ENCODE measurements at regions not wholly inside any gene's neighbourhood (a gene's known extent, or its start where the extent isn't known, plus 50 kb on each side); places are given as distances from the start of the nearest gene placed in this dataset.
A peak's percentile ranks its signal among the peaks of the same experiment; 100 is the strongest.

DNA sequence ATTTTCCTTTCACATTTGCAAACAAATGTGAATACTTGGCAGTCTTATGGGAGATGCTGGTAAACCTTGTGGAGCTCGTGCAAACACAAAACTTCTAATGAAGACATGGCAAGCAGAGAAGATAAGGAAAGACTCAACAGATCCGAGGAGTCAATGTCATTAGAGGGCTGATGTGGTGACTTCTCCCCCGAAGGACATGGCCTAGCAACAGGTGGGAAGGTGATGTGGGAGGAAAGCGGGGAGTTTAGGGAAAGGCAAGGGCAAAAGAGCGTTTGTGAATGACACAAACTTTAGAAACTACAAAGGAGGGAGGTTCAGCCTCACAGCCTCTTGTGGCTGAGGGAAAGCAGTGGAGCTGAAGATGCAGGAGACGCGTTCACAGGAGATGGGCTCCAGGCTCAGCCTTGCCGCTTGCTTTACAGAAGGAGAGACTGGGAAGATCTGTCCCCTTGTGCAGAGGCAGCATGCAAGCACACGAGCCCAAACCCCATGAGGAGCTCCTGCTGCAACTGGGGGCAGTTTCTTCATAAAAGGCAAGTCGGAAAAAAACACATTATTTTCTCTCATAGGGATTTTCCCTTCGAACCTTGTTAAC is 86.6 kb downstream of the SOWAHC start:
- TF ChIP-seq CTCF (IDR thresholded peaks at IDR 0.05; ENCODE audit: insufficient read depth, low read length, poor library complexity, severe bottlenecking), result no peak
- no peaks in the 10 kb centered on the region for H3K36me3 ChIP-seq (ENCODE audit: control insufficient read depth, insufficient read depth, low read length)
- no peak for DNase-seq (ENCODE audit: low read depth)
- no peaks in the 10 kb centered on the region for H3K27me3 ChIP-seq (ENCODE audit: control insufficient read depth, insufficient read depth, low read length)
- no peak overlapping the region for H3K4me3 ChIP-seq (ENCODE audit: low read depth, low read length)

DNA sequence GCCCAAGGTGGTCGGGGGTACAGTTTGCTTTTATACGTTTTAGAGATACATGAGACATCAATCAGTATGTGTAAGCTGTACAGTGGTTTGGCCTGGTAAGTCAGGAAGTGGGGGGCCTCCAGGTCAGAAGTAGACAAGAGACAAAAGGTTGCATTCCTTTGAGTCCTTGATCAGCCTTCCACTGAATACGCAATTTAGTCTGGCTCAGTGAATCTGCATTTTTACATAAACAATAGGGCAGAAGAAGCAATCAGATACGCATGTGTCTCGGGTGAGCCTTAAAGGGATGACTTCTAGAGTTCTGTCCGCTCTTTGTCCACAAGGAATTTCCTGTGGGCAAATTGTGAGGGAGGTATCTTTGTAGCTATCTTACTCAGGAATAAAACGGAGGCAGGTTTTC is 87.2 kb downstream of the SOWAHC start:
- TF ChIP-seq CTCF (IDR thresholded peaks at IDR 0.05; ENCODE audit: insufficient read depth, low read length, poor library complexity, severe bottlenecking), result no peak
- H3K4me3 ChIP-seq (ENCODE audit: low read depth, low read length), result no peak overlapping the region
- no peak for DNase-seq (ENCODE audit: low read depth)

GRCh38 chr2:109702250-109702985 is 88.3 kb downstream of the SOWAHC start:
- Histone ChIP-seq H3K4me3 (ENCODE audit: low read depth, low read length) (no peak overlapping the region), H3K36me3 (ENCODE audit: control insufficient read depth, insufficient read depth, low read length) (no peaks in the 10 kb centered on the region), H3K27me3 (ENCODE audit: control insufficient read depth, insufficient read depth, low read length) (no peaks in the 10 kb centered on the region)
- no peak for TF ChIP-seq CTCF (IDR thresholded peaks at IDR 0.05; ENCODE audit: insufficient read depth, low read length, poor library complexity, severe bottlenecking)
- peak; percentile 79 for DNase-seq (ENCODE audit: low read depth)

More for the DNA sequence above, 87.2 kb downstream of the SOWAHC start:
- Histone ChIP-seq H3K36me3 (ENCODE audit: control insufficient read depth, insufficient read depth, low read length) (no peaks in the 10 kb centered on the region), H3K27me3 (ENCODE audit: control insufficient read depth, insufficient read depth, low read length) (no peaks in the 10 kb centered on the region)

DNA sequence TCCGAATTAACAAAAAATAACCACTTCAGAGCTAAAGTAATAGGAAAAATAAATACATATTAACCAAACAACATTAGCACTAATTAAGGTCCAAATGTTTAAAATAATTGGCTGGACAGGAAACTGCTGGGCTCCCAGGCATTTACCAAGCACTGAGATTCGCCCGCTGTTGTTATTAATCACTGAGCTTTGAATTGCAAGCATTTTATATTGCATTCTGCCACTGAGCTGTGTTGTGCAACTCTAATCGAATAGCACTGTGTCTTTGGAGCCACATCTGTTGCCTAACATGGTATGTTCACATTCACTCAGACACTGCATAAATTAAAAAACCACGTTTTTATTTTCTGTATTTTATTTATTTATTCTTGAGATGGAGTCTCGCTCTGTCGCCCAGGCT is 88.9 kb downstream of the SOWAHC start:
- no peak overlapping the region for H3K4me3 ChIP-seq (ENCODE audit: low read depth, low read length)
- no peak for DNase-seq (ENCODE audit: low read depth)
- H3K27me3 ChIP-seq (ENCODE audit: control insufficient read depth, insufficient read depth, low read length), result no peaks in the 10 kb centered on the region
- TF ChIP-seq CTCF (IDR thresholded peaks at IDR 0.05; ENCODE audit: insufficient read depth, low read length, poor library complexity, severe bottlenecking), result no peak
- H3K36me3 ChIP-seq (ENCODE audit: control insufficient read depth, insufficient read depth, low read length), result no peaks in the 10 kb centered on the region

DNA sequence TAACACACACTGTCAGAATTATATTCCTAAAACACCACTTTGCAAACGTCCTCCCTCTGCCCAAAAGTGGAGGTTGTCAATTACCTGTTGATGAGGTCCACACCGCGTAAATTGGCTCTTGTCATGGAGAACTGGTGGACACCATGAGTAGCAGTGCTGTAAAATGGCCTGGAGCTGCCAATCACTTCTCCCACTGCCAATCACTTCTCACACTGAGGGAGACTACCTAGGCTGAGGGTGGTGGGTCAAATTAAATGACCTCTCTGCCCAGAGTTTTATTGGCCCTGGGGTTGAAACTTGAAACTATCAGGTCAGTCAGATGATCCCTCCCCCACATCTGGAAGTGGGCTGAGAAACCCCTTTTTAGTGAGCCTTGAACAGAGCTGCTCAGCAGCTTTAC is 89.6 kb downstream of the SOWAHC start:
- H3K4me3 ChIP-seq (ENCODE audit: low read depth, low read length), result no peak overlapping the region
- DNase-seq (ENCODE audit: low read depth), result no peak
- H3K36me3 ChIP-seq (ENCODE audit: control insufficient read depth, insufficient read depth, low read length), result no peaks in the 10 kb centered on the region
- TF ChIP-seq CTCF (IDR thresholded peaks at IDR 0.05; ENCODE audit: insufficient read depth, low read length, poor library complexity, severe bottlenecking), result no peak
- no peaks in the 10 kb centered on the region for H3K27me3 ChIP-seq (ENCODE audit: control insufficient read depth, insufficient read depth, low read length)
